Testis (tissue), 2 donors: ENCODE measurements at regions not wholly inside any gene's neighbourhood (a gene's known extent, or its start where the extent isn't known, plus 50 kb on each side); places are given as distances from the start of the nearest gene placed in this dataset.

Experiments used
- DNase-seq: peaks from one replicate; pipeline ENCODE4 v3.0.0-alpha.2; 2019
- H3K27ac ChIP-seq, 2 donors: fragments of 200-600 bp; sonication (generic); one replicate each; pipeline ENCODE4 v1.5.1; 2019
- H3K27me3 ChIP-seq: fragments of 200-600 bp; sonication (generic); one replicate; pipeline ENCODE4 v1.5.1; 2019
- H3K36me3 ChIP-seq: fragments of 200-600 bp; sonication (generic); one replicate; pipeline ENCODE4 v1.5.1; 2017; ENCODE audit warnings: low read depth; ENCODE audit errors: missing control alignments
- H3K4me1 ChIP-seq: fragments of 200-600 bp; sonication (generic); one replicate; pipeline ENCODE4 v1.5.1; 2019
- H3K4me3 ChIP-seq, 2 donors: fragments of 200-600 bp; sonication (generic); one replicate each; pipeline ENCODE4 v1.5.1; 2017 to 2019
- H3K9me3 ChIP-seq: fragments of 200-600 bp; sonication (generic); one replicate; pipeline ENCODE4 v1.5.1; 2017
- CTCF ChIP-seq, 3 experiments: fragments of 450-650 bp in 2 of 3; fragments of 200-600 bp in 1 of 3; sonication (generic) in 1 of 3; IDR thresholded peaks; one replicate each; pipeline ENCODE4 v1.5.1; 2016 to 2019; ENCODE audit warnings: antibody characterized with exemption in 3 of 3, mild to moderate bottlenecking in 2 of 3, moderate library complexity in 1 of 3
- POLR2A ChIP-seq: fragments of 450-650 bp; IDR thresholded peaks from one replicate; pipeline ENCODE4 v1.6.1; 2017; ENCODE audit warnings: antibody characterized with exemption, mild to moderate bottlenecking, moderate library complexity
- WGBS, 2 donors: methylation state at CpG; one replicate each; pipeline ENCODE4 v1.1.5; 2018; 5-methylcytosine and 5-hydroxymethylcytosine counted together
- intact Hi-C: fragments of 100-400 bp; cut with DNase I; formaldehyde crosslinking; loops from one replicate; pipeline ENCODE4 v1.15.1; 2023; ENCODE audit warnings: low total_unique reads

DNA sequence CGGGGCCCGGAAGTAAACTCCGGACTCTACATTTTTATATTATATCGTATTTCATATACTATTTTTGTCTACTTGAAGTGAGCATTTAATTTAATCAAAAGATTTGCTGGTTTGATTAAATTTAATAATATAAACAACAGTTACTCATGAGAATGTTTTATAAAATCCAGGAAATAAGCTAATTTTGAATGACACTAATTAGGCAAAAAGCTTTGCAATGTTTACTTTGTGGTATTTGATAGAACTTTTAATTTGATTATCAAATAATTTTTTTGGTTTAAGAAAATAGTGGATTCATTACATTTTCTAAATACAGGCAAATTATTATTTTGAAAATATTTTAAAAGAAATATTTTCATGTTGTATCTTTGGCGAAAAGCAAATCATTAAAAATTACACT is 900.4 kb upstream of the CDH2 start:
- no peak for DNase-seq
- Histone ChIP-seq H3K4me1 (no peaks in the 10 kb centered on the region), H3K9me3 (no peaks in the 10 kb centered on the region), H3K36me3 (no peaks in the 10 kb centered on the region), H3K27me3 (no peaks in the 10 kb centered on the region), H3K27ac (no peak overlapping the region), H3K4me3 (no peak overlapping the region)
- intact Hi-C loops = no loop called here
- 89 to 93% methylated on average over 5 of the region's 5 CpGs for WGBS, 2 donors
- TF ChIP-seq CTCF (IDR thresholded peaks at IDR 0.05) (no peak), POLR2A (no peak)

- intact Hi-C loops = no loop called here
- no peak overlapping the region for H3K27ac ChIP-seq
- no peak for TF ChIP-seq CTCF (IDR thresholded peaks at IDR 0.05)
- TF ChIP-seq POLR2A = no peak
- no peaks in the 10 kb centered on the region for H3K4me1 ChIP-seq
- no peaks in the 10 kb centered on the region for H3K27me3 ChIP-seq
- WGBS, 2 donors = 55 to 64% methylated on average over 2 of the region's 2 CpGs
- no peak overlapping the region for H3K4me3 ChIP-seq
- no peaks in the 10 kb centered on the region for H3K9me3 ChIP-seq
- no peaks in the 10 kb centered on the region for H3K36me3 ChIP-seq
- DNase-seq = no peak
Observed at GRCh38 chr18:29076645-29077044, 899.7 kb upstream of the CDH2 start.

DNA sequence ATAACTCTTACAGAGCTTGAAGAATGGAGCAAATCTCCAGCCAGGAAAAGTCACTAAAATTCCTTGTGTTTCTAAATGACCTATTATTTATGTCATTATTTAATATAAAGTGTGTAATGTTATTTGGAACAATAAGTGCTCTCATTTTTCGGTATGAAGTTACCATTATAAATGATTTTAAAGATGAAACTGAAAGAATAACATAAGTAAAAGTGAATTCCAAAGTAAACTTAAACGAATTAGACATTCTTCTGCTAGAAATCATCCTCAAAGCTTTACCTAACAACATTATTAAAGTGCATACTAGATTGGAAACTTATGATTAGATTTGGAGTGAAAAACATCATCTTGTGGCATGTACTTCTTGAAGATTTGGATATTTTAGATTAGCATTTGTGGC is 897.2 kb upstream of the CDH2 start:
- H3K4me1 ChIP-seq = no peaks in the 10 kb centered on the region
- no peak overlapping the region for H3K4me3 ChIP-seq
- TF ChIP-seq POLR2A (no peak), CTCF (IDR thresholded peaks at IDR 0.05) (no peak)
- no peak overlapping the region for H3K27ac ChIP-seq
- H3K36me3 ChIP-seq = no peaks in the 10 kb centered on the region
- no peaks in the 10 kb centered on the region for H3K27me3 ChIP-seq
- no peaks in the 10 kb centered on the region for H3K9me3 ChIP-seq
- no peak for DNase-seq
- WGBS, 2 donors = 81% methylated on average over 2 of the region's 2 CpGs
- intact Hi-C loops = no loop called here

GRCh38 chr18:29071869-29072268 is 894.9 kb upstream of the CDH2 start:
- Histone ChIP-seq H3K27me3 (no peaks in the 10 kb centered on the region), H3K9me3 (no peaks in the 10 kb centered on the region), H3K4me1 (no peaks in the 10 kb centered on the region), H3K4me3 (no peak overlapping the region), H3K27ac (no peak overlapping the region), H3K36me3 (no peaks in the 10 kb centered on the region)
- DNase-seq = no peak
- TF ChIP-seq POLR2A (no peak), CTCF (IDR thresholded peaks at IDR 0.05) (no peak)
- 85 to 88% methylated on average over 2 of the region's 2 CpGs for WGBS, 2 donors
- intact Hi-C loops = no loop called here

DNA sequence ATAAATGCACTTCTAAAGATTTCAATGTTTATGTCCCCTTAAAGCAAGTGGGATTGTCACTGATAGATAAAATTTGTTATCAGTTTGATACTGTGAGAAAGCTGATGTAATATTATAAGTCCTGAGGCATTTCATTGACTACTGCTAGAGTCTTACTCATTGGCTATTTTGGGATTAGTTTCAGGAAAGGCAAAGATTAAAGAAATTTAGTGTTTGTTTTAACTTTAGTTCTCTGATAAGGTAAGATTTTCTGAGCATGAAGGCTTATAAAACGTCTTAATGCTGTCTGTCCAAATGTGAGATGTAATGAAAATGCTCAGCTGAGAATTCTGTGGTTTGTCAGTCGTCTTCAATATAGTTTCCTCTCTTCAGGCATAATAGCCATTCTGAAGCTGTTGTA is 886.4 kb upstream of the CDH2 start:
- 39 to 49% methylated on average over 2 of the region's 2 CpGs for WGBS, 2 donors
- TF ChIP-seq CTCF (IDR thresholded peaks at IDR 0.05) (no peak), POLR2A (no peak)
- Histone ChIP-seq H3K27me3 (no peaks in the 10 kb centered on the region), H3K27ac (no peak overlapping the region), H3K4me1 (no peaks in the 10 kb centered on the region), H3K4me3 (no peak overlapping the region), H3K36me3 (no peaks in the 10 kb centered on the region), H3K9me3 (no peaks in the 10 kb centered on the region)
- intact Hi-C loops = no loop called here
- DNase-seq = no peak
